NT2/D1 (cell line): ENCODE measurements at regions not wholly inside any gene's neighbourhood (a gene's known extent, or its start where the extent isn't known, plus 50 kb on each side); places are given as distances from the start of the nearest gene placed in this dataset.

Experiments
- SUZ12 ChIP-seq: IDR thresholded peaks from 2 replicates; pipeline ENCODE4 v1.6.1; 2011; ENCODE audit not compliant: insufficient read length, insufficient read depth; ENCODE audit errors: extremely low read depth
- ZNF274 ChIP-seq: IDR thresholded peaks from 2 replicates; pipeline ENCODE4 v1.6.1; 2011; ENCODE audit warnings: mild to moderate bottlenecking, low read depth, low read length

DNA sequence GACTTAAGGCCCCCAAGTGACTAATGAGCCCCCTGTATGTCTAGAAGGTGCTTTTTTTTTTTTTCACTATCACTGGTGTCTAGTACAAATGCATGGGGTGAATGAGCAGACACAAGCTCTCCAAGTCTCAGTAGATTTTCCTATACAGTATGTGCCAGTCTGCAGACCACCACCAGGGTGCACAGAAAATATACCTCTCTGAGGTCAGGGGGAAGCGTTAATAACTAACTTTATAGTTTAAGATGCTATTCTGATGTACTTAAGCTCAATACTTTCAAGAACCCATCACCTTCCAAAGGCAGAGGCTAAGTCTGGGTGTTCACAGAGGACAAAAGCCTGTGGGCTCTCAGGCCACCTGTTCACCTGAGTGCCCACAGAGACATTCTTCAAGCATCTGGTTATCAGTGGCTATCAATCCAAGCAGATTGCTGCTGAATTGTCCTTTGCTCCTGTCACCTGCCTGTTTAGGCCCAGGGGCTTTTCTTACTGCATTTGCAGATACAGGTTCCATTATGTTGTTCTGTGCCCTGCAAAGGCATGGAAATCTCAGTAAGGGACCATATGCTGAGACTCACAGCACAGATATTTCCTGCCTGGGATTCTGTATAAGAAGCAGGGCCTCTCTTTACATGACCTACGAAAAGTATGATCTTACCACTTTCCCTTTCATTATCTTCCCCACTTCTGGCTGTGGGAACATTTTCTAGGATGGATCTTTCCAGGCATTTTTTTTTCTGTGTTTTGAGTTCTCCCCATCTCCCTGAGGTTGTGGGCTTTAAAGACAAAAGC is 534.6 kb downstream of the TNS1 start:
- no peak for TF ChIP-seq ZNF274
- TF ChIP-seq SUZ12: no peak
